ENCODE measurements at regions not wholly inside any gene's neighbourhood (a gene's known extent, or its start where the extent isn't known, plus 50 kb on each side); places are given as distances from the start of the nearest gene placed in this dataset.
"Not testable (repeated sequence)": the region's sequence is repeated elsewhere in the genome, so short reads cannot be mapped to it uniquely, and the experiment has no call there.

DNA sequence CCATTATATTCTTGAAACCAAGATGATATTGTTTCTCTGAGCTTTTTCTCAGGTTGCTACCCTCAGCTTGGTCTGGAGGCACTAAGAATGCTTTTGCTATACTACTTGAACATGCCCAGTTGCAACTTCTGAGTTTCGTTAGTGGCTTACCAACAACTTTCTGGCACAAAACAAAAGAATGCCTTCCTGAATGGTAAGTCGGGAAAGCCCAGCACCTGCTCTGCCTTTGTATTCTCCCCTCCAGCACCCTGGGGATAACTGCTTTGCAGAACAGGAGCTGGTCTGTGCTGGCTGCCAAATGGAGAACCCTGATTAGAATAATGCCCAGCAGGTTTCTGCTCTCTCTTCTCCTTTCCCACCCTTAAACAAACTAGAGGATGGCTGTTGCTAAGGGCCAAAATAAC, 149.3 kb downstream of the TGFB2 start:
- no peak for DNase-seq

DNA sequence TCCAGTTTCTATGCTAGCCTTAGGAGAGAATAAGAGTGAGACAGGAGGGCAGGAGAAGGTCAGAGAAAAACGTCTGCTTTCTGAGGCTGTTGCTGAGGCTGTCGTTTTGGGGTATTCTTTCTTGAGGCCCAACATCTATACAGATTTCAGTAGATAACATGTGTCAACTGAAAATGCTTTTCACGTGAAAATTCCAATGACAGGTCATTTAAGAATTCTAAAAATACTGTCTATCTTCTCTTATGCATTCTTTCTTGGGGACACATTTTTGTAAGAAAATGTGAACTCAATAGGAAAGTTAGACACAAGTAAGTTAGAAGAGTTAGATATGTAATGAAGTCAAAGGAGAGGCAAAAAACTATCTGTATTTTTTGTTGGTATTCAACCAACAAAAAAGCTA, 150.8 kb downstream of the TGFB2 start:
- no peak for DNase-seq

DNA sequence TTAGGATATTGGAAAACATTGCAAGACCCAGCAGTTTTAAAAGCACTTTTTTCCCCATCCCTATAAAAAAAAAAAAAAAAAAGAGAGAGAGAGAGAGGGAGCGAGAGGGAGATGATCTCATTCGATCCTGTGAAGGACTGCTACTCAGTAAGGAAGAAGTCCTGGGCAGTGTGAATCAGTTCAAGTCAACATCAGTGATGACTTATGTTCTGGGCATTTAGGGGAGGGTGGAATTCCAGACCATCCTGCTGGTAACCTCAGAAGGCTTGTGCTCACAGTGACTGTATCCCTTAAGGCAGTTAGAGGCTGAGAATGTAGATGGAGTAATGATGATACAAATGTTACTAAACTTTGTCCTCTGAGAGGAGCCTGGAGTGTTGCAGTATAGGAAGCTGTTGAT, 151.4 kb downstream of the TGFB2 start:
- DNase-seq = no peak

DNA sequence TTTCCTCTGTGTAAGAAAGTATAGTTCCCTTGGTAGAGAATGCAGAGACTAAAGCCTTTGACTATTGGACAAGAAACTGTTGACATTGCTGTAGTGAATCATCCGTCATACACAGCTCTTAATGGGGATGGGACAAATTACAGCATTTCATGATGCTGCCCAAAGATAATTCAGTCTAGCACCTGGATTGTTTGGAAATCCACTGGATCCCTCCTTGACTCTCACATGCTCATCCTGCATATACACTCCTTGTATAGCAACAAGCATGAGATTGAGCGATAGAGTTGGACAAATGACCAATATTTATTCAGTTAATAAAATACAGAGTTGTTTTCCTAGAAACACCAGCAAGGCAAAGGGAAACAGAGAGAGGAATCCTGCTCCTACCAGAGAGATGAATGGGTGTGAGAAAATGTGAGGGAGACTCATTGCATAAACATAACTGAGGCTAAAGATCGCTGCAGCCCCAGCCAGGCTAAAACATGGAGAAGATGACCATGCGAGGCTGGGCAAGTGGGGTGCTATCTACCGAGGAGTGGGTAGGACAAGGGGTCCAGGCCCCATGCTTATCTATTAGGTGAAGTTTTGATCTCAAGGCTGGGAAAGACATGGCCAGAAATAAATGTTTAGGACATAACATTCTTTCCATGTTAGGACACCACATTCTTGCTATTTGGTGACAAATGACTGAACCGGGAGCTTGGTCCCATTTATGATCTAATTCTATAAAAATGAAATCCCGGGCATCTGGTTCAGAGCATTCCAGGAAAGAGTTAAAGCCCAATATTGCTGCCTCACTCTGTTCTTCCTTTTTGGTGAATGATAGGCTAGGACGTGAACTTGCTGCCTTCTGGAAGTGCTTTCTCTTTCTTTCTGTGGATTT, 153.2 kb downstream of the TGFB2 start:
- no peak for DNase-seq

DNA sequence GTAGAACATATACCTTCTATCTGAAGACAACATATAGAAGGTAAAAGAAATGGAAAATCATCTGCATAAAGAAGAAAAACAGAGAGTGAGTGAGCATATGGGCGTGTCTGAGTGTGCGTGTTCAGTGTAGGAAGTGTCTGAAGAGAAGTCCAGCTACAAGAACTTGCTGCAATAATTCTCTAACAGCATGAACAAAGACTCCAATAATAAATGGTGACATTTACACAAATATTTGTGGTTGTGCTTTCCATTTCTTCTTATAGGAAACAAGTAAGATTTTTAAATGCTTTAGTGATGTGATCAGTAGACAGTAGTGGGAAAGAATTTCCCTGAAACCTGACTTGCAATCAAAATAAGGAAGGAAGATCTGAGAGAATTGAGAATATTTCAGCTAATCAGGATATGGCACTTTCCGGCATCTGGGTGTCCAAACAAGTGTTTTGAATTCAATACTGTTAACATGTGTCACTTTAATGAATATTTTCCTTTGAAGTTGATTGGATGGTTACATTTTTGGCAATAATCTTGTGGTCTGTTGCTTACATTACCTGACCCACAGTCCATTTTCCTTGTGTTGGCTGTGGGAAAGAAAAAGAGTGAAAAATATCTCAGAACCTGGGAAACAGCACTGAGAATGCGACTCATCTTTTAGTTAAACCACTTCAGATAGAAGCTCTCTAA, 154.0 kb downstream of the TGFB2 start:
- DNase-seq = no peak

DNA sequence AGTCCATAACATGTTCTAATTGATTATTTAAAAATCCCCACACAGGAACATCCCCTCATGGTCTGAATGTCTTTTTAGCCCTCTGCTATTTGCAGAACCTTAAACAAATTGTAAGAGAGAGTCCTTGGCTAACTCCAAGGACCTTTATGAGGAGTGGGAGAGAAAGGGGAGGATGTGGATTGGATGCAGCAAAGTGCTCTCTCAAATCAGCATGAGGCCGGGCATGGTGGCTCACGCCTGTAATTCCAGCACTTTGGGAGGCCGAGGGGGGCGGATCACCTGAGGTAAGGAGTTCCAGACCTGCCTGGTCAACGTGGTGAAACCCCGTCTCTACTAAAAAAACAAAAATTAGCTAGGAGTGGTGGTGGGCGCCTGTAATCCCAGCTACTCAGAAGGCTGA, 154.8 kb downstream of the TGFB2 start:
- no peak for DNase-seq

DNA sequence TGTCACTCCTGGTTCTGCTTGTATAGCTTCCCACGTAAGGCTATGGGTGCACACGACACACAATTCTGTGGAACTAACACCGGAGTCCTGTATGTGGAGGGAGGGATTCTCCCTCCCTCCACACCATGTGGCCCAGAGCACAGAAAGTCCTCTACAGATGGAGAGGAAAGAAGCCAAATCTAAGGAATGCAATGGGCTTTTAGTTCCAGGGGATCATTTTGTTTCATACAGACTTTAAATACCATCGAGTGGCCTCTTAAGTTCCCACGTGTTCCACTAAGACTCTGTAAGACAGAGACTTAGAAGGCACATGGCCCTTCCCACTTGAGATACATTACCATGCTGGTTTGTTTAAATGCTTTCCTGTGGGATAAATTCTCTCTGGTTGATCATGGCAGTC, 156.0 kb downstream of the TGFB2 start:
- no peak for DNase-seq

DNA sequence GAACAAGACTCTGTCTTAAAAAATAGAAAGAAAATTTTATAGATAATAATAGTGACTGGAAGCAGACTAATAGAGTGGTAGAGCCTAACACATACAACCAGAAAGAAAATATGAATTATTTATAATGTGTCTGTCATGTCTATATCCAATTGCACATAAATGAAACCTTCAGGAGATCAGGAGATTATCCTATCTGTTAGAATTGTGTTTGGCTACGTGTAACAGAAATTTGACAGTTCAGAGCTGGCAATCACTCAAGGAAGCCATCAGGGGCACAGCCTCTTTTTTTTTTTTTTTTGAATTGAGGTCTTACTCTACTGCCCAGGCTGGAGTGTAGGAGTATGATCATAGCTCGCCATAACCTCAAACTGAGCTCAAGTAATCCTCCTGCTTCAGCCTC, 157.2 kb downstream of the TGFB2 start:
- DNase-seq = no peak

DNA sequence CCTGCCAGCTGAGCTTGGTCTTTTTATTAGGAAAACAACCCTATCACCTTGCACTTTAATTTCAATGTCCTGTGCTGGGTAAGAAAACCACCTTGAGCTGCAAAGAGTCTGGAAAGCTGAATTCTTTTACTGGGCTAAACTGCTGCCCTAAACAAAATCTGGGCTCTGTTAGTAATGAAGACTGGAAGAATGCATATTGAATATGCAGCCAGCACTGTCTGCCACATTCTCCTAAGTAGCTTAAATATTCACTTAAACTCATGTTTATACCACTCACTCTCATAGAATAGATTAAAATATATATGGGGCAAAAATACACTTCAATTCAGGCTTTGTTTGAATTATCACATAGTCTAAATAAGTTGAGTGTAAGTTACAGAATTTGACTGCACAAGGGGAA, 158.0 kb downstream of the TGFB2 start:
- no peak for DNase-seq

DNA sequence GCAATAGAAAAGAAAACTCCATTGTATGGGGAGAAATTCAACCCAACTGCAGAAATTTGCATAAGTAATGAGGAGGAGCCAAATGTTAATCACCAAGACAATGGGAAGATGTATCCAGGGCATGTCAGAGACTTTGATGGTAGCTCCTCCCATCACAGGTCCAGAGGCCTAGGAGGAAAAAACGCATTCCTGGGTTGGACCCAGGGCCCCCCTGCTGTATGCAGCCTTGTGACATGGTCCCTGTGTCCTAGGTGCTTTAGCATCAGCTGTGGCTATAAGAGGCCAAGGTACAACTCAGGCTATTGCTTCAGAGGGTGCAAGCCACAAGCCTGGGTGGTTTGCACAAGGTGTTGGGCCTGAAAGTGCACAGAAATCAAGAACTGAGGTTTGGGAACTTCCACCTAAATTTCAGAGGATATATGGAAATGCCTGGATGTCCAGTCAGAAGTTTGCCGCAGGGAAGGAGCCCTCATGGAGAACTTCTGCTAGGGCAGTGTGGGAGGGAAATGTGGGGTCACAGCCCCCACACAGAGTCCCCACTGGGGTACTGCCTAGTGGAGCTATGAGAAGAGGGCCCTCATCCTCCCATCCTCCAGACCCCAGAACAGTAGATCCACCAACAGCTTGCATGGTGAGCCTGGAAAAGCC, 162.3 kb downstream of the TGFB2 start:
- no peak for DNase-seq

DNA sequence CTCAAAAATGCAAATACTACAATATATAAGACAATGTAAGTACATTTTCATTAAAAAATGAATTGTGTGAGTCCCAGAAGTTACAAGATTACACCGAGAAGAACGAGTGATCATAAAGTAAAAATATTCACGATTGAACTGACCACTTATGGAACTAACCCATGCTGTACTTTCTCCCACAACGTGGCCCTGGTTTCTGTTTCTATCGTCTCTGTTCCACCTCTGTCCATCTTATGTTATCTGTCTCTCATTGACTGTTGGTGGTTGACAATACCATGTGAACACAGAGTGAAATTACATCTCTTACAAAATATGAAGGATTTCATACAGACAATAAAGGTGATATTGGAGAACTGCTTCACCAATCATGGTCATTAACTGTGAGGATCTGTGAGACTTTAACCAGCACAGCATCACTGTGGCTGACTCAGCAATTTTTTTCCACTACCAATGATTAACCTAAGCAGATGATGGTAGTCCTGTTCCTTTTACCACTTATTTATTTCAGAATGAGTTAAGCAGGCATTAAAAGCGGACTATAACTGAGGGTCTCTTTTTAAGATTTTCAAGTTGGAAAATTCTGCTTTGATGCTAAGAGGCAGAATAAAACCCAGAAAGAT, 165.1 kb downstream of the TGFB2 start:
- no peak for DNase-seq

DNA sequence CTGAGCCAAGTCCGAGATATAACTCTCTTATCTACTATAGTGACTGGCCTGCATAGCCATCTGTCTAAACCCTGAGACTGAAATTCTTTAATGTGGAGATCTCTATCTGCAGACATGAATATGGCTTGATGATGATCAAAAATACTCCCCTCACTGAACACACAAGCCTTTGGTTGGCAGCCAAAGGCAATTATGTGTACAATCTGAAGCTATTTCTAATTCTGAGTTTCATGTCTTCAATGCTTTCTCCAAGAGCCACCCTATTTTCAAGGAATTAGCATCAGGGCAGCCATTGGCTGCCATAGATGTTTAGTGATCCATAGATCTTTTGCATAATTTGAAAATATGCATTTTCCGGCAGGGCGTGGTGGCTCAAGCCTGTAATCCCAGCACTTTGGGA, 168.2 kb downstream of the TGFB2 start:
- DNase-seq = no peak

DNA sequence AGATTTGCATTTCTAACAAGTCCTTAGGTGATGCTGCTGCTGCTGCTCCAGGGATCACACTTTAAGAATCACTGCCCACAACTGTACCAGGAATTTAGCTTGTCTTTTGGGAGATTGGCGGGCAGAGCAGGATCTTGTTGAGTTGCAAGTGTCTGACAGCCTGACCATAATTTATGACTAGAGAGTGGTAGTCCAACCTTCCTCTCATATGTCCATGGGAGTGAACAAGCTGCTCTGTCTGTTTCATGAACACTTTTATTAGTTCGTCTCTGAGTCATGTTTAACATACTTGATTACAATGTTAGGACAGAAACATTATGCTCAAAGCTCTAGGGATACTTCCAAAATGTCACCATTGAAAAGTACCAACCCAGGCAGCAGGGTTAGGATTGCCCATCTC, 169.6 kb downstream of the TGFB2 start:
- DNase-seq = no peak

DNA sequence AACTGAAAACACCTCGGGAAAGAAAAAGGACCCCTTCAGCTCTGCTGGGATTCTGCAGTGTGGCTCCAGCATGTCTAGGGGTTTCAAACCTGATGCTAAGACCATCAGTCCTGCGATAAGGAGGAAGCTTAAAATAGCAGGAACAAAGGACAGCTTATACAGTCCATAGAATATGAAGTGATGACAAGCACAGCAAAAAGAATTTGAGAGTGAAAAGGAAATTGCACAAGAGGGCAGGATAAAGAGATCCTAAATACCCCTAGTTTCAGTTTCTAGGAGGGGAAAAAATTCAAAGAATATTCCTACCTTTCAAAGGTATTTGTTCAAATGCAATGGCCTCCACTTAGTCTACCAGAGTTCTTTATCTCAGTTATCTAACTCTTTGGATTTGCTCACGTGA, 171.4 kb downstream of the TGFB2 start:
- no peak for DNase-seq

DNA sequence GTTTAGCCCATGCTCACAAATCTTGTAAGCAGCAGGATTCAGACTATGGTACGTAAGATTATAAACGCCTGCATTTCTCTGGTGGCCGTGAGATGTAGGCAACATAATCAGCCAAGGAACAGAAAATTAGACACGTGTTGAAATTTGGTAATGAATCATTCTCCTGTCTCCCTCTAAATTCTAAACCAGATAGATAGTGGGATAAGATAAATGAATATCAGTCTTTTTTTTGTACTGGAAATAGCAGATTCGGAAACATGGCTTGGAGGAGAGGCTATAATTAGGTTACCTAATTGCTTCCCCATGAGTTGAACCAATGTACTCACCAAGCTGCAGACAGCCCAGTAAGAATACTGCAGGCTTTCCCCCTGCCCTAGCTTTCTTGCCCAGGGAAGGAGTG, 172.3 kb downstream of the TGFB2 start:
- no peak for DNase-seq

DNA sequence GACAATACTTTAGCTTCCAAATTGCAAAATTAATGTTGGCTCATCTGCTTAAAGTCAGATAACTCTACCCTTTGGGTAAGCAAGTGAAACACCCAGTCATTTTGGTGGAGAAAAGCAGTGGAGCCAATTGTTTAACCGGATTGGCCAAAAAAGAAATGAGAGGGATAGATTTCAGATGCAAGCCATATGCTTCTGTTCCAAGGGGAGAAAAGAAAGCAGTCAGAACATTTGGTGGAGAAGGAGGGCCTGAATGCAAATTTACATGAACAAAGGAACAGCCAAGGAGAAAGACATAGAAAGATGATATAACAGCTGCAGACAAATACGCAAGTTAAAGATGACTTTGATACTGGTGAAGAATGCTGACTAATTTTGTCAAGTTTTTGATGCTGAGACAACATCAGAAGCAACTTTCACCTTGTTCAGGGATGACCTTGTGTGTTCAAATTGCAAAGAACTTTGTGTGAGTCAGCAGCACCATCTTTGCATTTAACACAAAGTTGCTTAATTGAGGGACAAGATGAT, 173.1 kb downstream of the TGFB2 start:
- DNase-seq = no peak

DNA sequence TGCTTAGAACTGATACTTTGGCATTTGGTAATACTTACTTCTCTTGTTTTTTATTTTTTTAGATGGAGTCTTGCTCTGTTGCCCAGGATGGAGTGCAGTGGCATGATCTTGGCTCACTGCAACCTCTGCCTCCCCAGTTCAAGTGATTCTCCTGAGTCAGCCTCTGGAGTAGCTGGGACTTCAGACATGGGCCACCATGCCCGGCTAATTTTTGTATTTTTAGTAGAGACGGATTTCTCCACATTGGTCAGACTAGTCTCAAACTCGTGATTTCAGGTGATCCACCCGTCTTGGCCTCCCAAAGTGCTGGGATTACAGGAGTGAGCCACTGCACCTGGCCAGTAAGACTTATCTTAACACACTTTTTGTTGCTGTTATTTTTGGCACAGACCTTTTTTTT, 175.5 kb downstream of the TGFB2 start:
- not testable (repeated sequence) for DNase-seq

DNA sequence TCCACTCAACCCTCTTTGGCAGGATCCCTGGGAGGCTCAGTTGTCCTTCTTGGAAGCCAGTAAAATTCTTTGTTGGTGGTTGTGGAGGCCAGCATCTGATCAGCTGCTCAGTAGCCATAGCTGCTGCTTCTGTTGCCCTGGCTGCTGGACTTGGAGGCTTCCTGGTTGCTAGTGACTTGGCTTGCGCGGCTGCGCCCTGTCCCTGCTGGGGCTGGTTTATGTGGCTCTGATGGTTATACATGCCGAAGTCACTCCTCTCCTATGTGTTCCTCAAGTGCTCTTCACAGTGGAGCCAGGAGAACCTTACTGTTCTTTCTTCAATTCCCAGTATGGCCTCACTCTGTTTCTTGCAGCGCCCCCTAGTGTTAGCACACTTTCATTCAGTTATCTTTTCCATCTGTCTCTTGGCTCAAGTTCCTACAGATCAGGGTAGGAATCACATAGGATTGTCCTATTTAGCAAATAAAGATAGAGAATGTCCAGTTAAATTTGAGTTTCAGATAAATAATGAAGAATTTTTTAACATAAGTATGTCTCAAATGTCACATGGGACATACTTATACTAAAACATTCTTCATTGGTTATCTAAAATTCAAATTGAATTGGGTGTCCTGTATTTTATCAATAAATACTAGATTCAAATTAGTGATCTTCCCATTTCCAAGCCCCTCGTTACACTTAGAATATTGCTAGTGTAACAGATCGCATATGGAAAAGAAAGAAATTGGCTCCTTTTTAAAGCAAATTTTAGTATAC, 176.5 kb downstream of the TGFB2 start:
- DNase-seq = no peak

DNA sequence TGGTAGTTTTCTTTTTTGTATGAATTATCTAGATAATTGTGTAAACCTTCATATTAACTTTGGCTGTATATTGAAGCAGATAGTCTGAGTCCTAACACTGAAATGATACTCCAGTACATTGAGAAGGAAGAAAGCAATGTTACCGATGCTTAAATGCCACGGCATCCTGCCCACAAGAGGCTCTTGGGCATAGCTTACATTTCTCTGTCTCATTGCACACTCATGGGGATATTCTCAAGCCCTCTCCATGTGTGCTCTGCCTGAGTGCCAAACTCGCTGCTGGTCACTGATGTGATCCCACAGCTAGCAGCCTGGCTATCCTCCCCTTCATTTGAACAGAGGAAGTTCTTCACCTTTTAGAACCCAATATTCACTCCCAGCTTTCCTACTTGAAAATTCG, 179.4 kb downstream of the TGFB2 start:
- no peak for DNase-seq

DNA sequence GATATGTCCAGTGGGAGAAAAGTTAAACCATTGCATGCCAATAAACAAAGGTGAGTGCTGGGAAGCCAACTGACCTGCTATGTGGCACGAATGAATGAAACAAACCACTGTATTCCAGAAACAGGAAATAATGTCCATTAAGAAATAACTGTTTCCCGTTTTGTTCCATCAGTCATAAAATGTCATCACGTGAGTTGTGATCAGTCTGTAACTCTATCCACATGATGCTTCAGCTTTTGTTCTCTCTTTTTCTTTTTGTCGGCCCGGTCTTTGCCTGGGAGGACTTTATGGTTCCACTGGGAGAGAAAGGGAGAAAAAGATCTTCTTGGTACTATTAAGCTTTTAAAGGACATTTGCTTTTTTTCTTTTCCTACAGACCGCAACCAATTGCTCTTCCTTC, 179.9 kb downstream of the TGFB2 start:
- no peak for DNase-seq

DNA sequence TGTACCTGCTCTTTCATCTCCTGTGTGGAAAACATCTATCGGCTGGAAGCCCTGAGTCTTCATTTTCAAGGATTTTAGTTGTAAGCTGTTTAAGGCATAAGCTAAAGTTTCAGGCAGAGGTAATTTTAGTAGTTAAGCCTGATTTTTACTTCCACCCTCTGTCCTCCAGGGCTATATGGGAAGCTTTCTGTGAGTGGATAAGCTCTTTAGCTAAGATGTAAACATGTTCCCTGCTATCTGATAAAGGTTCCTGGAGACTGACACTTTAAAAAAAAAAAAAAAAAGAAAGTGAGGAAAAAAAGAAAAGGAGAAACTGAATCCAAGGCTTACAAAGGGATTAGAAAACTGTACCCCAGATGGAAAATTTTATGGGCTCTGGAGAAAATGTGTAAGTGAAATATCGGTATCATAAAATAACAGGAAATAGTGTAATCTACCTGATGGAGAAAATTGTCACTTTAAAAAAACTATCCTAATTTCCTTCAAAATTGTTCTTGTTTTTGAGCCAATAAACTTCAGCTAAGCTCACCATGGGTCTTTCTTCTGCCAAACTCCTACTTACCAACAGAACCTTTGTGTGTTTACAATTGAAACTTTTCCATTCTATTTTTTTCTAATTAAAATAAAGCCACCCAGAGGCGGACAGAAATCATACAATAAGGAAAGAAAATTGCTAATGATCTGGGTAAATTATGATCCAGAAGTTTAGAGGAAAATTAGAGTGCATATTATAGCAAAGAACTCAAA, 180.5 kb downstream of the TGFB2 start:
- no peak for DNase-seq

DNA sequence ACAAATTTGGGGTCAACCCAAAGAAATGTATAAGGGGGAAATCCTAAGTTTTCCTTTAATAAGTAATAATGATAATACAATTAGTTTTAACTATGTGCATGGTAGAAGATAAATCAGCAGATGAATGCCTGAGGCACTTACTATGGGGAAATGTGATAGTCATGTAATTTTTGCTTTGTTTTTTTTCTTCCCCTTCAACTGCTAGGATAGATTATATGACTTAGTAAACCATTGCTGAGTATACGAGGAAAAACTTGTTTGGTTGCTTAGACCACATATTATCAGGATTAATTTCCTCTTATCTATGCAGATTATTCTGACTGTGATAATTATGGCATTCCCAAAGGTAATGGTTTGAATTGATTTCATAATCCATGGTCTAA, 181.1 kb downstream of the TGFB2 start:
- DNase-seq = no peak
